ENCODE measurements at regions not wholly inside any gene's neighbourhood (a gene's known extent, or its start where the extent isn't known, plus 50 kb on each side); places are given as distances from the start of the nearest gene placed in this dataset.

DNA sequence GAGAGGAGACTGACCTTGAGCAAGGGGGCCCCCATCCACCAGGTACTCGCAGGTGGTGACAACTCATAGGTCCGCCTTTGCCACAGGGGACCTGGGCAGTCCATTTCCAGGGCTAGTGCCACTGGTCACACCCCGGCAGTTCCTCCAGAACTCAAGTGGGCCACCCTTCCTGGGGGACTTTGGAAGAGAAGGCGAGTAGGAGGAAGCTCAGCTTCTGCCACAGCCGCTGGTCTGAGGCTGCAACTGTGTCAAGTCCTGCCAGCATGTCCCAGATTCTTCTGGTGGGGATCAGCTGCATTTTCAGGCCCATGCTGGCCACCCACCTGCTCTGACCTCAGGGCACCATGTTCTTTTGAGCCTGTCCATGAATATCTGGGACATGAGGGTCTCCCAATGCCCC is 423.9 kb upstream of the MYT1L start:
- no peak for DNase-seq

DNA sequence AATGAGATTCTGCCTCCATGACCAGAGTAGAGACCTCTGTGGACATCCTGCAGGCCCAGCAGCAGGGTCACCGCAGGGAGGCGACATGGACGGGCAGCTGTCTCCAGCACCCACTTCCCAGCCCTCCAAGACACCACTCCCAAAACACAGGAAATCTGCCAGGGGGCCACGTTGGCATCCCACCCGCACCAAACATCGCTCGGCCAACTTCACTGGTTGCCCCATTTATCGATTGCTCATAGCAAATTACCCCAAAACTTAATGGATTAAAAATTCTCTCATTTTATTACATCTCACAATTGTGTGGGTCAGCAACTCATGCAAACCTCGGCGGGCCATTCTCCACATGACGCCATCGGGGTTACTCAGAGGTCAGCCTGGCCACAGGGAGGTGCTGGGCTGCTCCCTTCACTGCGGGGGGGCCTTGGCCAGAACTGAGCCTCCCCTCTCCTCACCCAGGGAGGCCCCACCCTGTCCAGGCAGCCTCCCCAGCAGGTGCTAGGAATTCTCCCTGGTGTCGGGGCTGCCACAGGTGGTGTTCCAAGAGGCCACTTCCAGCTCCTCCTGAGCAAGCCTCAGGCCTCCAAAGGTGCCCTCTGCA is 420.7 kb upstream of the MYT1L start:
- no peak for DNase-seq

DNA sequence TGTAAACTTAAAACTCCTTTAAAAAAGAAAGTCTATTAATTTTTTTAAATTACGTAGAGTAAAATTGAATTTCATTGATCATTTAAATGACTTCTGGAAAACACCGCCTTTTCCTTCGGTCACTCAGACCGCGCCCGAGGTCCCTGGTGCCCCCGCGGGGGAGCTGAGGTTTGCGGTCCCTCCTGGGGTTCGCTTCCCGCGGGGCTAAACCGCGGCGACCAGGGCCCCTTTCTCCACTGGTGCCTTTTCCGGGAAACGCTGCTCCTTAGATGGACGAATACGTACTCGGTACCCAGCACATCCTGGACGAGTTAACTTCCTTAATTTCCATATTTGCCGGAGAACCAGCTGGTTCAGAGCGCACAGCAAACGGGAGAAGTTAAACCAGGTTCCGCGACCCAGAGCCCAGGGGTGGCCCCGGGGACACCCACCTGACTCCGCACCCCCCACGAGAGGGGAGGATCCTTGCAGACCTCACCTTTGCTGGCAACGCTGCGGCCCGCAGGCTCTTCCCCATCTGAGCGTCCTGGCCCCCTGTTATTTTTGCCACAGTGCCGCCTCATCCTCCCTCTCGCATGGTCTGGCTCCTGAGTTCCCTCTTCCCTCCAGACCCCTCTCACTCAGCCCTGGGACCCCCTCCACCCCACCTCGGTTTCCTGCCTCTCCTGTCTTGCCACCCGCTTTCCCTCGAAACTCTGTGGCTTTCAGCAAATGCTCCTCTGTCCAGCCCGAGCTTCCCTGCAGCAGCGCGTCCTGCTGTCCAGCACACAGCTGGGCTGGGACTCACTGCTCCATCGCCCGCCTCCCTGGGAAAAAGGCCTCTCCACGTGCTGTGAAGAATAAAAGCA is 420.0 kb upstream of the MYT1L start:
- no peak for DNase-seq

DNA sequence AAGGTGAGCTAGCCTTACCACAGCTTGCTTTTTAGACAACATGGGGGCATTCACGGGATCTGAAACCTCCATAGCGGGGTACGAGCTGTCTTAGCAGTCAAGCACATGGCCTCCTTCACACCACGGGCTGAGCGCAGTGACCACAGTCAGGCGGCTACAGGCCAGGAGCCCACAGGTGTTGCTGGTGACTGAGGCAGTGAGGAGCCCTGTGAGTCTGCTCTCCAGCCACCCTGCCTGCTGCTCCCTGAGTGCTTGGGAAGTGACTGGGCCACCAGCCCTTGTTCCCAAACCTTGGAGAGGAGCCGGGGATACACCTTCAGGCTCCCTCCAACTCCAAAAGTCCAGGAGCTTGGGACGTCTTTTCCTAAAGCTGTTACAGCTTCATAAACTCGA is 418.1 kb upstream of the MYT1L start:
- DNase-seq = no peak

DNA sequence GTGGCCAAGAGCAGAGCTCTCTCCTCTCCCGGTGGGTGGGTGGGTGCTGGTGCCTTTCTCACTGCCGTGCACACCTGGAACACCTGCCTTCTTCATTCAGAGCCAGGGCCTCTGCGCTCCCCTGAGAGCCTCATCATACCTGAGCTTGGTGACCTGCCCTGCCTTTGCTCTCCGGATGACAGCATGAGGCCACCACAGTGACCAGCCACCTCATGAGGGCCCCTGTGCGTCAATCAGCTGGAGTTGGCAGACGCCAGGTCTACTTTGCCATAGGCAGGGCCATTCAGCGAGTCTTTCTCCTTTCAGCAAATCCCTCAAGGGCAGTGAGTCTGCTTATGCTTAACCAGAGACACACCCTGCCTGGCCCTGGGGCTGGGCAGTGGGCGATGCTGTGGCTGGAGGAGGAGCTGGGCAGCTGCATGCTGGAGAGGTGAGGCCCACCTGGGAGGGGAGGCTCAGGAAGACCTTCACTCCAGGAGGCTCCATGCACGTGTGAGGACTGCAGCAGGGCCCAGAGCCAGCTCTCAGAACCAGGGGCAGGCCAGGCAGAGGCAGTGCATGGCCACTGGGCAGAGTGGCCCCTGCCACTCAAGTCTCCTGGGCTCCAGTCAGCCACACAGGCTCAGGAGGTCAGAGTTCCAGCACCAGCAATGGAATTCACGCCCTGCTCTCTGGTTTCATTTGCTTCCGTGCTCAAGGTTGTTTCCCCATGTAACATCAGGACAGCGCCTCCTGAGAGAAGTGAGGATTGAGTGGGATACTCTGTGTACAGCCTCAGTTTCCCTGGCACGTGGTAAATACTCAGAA is 417.5 kb upstream of the MYT1L start:
- DNase-seq = no peak

DNA sequence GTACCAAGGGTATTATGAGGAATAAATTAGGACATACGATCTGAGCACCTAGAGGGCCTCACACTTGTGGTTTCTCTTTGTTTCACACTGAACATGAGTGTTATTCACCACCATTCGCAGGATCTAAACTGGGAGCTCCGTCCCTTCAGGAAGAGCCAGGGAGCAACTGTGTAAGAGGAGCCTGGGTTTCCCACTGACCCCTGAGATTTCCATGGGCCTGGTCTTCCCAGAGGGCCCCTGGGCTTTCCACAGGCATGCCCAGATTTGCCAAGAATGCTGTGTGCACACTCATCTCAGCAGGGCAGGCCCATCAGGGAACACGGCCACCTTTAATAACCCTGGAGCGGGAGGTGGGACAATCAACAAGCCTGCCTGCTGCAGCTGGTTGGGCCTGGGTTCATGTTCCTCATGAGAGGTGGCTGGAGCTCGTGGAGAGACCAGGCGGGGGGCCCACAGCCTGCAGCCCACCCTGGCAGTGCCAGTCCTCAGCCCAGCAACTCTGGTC is 416.8 kb upstream of the MYT1L start:
- no peak for DNase-seq

DNA sequence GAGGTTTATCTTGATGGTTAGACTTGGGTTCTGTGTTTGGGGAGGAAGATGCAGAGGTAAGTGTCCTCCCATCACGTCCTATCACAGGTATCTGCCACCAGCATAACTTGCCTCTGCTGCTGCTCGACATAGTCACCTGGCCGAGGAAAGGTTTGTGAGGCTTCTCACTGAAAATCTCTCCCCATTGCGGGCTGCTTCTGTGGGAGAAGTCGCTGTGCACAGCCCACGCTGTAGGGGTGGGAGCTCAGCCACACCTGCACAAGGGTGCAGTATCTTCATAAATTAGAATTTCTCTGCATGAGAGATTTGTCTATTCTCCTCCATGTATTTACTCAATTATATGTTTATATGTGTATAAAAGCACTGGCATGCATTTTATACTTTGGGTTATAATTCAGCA is 415.7 kb upstream of the MYT1L start:
- no peak for DNase-seq

DNA sequence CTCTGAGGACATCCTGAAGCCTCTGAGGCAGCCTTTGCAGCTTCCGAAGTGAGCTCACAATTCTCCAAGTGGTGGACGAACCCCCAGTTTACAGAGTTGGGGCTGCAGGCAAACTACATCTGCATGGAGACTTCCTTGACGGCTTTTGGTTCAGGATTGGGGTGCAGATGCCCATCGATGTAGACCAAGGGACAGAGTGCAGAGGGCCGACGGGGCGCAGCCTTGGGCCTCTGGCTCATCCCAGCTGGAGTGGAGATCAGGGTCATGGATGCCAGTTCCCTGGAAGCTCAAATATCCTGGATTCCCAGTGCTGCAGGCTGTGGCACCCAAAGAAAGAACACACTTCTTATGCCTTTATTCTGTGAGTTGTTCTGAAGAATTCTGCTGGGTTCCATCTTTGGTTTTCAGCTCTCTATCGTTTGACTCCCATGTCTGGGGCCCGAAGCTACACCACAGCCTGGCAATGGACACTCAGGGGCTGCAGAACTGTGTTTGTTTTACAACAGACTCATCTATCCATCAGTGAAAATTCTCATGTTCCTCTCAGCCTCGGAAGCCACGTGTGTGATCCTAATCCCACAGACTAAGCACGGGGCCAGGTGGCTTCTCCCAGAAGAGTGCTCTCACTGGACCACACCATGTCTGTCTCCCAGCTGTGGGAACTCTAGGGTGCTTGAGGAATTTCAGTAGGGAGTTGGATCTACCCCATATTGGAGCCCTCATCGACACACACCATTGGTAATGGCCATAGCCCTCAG is 414.1 kb upstream of the MYT1L start:
- no peak for DNase-seq

DNA sequence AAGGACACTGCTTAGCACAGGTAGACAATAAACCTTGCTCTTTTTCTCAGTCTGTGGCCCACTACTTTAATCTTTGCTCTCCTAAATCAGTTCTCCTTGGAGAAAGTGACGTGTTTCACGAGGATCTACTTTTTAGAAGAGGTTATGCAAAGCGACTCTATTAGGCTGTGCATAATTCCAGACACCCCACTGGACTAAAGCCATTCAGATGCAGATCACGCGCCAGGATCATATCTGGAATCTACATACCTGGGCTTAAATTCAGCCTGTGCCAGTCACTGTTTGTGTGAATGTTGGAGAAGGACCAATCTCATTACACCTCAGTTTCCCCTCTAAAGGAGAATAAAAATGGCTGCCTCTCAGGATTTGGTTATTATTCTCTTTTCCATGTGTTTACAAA is 413.0 kb upstream of the MYT1L start:
- DNase-seq = no peak

DNA sequence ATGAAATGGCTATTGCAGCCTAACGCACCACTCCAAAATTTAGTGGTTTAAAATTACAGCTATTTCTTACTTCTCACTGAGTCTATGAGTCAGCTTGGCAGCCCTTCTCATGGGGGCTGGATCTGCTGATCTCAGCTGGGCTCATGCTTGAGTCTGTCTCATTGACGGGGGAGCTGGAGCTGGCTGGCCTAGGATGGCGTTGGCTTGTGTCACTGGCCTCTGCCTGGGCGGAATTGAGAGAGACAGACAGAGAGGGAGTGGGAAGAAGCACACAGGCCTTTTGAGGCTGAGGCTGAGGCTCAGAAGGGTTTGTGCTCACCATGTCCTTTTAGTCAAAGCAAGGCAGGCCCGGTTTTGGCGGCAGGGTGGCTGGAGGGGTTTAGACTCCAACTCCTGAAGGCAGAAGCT is 412.1 kb upstream of the MYT1L start:
- DNase-seq = no peak

DNA sequence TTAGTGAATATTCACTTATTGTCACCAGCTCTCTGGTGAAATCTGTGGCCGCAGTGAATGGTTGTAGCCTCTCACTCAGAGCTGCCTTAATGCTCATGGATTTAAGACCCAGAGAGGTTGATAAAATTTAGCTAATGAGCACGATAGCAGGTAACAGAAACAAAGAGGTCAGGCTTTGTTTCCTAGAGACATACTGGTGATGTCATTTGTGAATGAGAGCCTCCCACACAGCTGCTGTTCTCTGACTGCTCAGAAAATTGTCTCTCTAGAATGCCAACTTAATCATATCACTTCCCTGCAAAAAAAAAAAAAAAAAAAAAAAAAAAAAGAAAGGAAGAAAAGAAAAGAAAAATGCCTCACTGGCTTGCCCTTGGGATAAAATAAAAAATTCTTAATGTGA is 411.7 kb upstream of the MYT1L start:
- no peak for DNase-seq

DNA sequence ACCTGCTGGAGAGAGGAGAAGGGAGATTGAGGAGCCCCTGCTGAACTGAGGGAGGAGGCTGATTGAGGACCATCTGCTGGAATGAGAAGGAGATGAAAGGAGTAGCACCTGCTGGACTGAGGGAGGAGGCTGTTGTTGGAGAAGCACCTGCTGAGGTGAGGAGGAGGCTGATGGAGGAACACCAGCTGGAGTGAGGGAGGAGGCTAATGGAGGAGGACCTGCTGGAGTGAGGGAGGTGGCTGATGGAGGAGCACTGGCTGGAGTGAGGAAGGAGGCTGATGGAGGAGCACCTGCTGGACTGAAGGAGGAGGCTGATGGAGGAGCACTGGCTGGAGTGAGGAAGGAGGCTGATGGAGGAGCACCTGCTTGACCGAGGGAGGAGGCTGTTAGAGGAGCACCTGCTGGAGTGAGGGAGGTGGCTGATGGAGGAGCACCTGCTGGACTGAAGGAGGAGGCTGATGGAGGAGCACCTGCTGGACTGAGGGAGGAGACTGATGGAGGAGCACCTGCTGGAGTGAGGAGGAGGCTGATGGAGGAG is 409.2 kb upstream of the MYT1L start:
- DNase-seq = no peak

DNA sequence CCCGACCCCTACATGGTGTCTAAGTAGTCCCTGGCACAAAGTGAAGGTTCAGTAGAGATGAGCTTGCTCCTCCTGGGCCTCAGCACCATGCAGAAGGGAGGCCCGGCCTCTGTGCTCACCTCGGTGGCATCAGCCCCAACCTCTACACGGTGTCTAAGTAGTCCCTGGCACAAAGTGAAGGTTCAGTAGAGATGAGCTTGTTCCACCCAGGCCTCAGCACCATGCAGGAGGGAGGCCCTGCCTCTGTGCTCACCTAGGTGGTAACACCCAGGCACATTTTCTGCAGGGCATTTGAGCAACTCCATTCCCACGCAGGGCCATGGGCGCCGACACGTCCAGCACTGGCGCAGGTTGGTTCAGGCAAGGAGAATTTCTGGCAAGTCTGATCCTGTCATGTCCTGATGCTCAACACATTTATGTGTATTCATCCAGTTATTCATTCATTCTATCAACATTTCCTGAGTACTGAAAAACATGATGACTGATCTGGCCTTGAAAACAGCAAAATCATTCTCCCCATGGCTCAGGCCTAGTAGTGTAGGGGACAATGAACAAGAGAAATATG is 408.2 kb upstream of the MYT1L start:
- DNase-seq = no peak

DNA sequence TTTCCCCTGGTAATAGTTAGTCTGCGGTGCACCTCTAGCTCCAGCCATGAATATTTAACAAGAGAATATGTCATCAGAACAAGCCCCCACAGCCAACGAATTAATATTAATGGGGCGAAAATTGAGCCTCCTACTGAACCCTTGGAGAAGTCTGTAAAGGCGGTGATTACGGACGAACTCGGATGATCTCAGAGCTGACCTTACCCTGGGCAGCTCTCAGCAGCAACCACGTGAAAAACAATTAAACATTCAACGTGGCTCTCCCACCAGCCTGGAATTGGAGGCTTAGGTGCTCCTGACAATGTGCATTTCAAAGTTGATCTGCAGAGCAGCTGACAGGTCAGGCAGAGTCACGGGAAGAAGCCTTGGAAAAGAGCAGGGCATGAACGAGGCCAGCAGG is 407.6 kb upstream of the MYT1L start:
- no peak for DNase-seq

DNA sequence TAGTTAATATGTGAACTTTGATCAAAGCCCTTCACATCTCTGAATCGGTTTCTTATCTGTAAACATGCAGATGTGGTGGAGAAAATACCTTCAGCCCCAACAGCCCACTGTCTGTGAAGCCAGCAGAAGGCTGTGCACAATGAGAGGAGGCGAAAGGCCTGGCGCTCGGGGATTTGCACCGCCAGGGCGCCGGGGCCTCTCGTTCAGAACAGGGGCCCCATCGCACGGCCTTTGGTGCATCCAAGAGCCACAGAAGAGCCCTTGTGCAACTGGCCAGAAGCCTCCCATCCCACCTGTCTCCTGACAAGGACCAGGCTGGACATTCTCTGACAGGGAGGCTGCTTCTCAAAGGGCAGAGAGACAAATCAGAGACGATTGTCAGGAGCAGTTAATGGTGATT is 407.2 kb upstream of the MYT1L start:
- DNase-seq = no peak

DNA sequence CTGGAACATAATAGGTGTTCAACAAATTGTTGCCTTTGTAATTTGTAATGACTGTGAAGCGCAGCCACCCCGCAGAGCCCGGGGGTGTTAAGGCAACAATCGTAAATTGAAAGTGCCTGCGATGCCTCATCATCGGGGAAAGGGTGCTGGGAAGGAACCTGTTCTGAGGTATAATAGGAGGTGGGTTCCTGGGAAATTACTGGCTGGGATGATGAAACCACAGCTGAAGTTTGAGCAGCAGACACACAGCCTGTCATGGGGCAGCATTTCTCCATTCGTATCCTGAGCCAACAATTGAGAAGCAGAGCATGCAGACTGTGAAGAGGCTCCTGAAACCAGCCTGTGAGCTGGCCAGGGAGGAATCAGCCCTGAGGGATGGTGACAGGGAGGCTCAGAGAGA is 404.0 kb upstream of the MYT1L start:
- no peak for DNase-seq

DNA sequence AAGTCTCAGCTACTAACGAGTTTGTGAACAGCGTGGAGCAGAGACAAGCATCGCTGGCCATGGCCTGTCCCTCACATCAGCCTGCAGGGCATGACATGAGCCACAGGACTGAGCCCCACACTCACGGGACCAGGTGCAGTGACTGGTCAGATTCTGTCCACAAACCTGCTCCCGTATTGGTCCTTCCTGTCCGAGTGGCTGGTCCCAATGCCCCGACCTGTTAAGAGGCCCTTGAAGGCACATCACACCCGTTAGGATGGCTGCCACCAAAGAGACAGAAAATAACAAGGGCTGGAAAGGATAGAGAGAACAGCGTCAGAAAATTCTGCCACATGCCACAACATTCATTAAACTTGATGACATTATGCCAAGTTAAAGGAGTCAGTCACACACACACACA is 403.2 kb upstream of the MYT1L start:
- DNase-seq = no peak

DNA sequence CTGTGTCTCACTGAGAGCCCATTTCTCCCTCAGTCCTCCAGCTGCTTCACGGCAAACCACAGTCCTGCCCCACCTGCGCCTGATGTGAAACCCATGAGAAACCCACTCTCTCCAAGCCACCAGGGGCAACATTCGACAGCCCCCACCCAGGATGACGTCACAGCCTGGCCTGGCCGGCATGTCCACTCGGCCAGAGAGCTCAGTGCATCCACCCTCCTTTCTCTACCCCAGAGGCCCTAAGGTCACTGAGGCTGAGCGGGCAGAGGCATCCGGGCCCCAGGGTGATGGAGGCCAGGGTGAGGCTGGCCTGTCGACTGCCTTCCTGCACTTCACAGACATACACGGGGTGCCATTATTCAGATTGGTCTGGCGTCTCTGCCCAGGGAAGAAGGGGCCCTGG is 402.7 kb upstream of the MYT1L start:
- no peak for DNase-seq

DNA sequence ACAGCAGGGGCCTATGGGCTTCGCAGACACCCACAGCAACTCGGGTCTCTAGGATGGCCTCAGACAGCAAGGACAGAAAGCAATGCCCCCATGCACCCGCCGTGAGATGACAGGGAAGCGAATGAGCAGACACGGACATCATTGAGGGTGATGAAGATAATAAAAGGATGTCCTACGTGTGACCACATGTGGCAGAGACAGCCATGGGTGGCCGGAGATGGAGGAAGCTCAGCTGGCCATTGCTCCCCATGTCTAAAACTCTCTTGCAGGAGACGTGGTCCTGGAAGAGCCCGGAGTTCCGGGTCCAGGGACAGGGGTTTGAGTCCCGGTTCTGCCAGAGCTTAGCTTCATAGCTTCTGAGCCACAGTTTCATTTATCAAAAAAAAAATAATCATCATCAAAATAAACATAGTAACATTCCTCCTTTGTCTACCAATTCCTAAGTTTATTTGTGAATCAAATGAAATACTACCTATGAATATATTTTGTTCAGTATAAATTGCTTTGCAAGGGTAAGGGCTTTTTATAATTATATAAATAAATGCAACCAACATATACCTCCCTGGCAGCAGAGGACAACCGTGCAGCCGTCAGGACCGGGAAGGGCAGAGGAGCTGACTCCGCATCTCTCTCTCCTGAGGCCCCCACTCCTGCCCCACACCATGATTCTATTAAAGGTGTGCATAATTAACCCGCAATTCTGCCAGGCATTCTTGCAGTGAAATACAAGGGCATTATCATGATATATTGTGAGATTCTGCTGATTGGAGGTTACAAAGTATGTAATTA is 401.4 kb upstream of the MYT1L start:
- no peak for DNase-seq

DNA sequence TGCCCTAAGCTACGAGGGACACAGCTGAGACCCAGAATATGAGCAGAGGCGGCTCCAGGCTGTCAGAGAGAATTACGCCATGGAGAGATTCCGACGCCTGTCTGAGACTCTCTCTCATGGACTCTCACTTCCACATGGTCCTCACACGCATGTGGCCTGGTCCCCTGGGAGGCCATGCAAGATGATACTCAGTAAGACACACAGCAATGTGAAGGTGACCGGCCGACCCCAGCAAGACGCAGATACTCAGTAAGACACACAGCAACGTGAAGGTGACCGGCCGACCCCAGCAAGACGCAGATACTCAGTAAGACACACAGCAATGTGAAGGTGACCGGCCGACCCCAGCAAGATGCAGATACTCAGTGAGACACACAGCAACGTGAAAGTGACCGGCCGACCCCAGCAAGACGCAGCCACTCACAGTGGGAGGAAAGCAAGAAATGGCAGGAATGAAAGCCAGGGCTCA is 400.8 kb upstream of the MYT1L start:
- DNase-seq = no peak

DNA sequence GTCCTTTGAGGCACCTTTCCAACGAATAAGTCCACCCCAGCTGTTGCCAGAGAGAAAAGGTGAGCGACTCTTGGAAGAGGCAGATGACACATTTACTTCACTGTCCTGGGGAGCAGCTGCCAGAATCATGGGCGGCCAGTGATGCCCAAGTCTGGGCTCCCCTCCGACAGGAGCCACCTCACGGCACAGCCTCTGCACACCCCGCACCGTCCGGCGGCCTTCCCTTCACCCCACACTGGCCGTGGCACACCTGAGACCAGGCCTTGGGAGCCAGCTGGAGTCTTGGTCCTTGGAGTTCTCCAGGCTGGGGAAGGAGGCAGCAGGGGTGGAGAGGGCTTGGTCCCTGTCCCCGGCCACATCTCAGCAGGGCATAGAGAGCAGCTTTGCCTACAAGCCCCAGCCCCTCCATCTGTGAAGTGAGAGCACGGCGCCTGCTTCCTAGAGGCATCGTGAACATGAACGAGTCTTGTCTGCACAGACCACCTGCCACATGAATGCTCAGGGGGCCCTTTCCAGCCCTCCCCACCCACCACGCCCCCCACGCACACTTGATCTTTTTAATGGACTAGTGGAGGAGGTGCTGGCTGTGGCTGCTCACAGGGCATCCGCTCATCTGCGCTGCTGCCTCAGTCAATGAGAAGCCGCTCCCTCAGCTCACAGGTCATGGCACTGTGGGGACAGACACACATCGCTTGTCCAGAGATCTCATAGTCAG is 400.2 kb upstream of the MYT1L start:
- DNase-seq = no peak

Data from CD4-positive, alpha-beta T cell treated with Interferon gamma for 1 hour (primary cell).